ENCODE measurements at regions not wholly inside any gene's neighbourhood (a gene's known extent, or its start where the extent isn't known, plus 50 kb on each side); places are given as distances from the start of the nearest gene placed in this dataset.

DNA sequence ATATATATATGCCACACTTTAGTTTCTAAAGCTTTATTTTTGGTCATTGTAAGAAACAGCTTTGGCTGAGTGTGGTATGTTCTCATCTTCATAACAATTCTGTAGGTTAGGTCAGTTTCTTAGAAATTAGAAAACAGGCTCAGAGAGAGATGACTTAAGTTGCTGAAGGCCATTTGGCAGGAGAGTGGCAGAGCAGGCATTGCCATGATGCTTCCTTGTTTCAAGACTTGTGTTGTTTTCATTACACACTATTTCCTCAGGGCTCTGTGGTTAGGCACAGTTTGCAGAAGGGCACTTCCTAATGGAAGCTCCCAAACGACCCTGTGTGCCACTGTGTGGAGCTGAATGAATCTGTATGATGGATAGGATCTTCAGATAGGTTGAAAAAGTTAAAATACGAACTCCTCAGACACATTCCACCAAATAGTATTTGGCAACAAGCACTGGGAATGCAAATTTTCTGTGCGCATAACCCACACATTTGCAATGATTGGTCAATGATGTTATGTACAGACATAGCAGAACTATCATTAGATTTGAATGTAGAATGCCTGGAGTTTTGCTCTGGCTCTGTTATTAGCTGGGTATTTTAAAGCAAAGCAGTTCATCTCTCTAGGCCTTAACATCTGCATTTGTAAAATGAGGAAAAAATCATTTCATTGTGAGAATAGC lies 274.3 kb upstream of the HS3ST1 start:
- TF ChIP-seq, protein P1, sequence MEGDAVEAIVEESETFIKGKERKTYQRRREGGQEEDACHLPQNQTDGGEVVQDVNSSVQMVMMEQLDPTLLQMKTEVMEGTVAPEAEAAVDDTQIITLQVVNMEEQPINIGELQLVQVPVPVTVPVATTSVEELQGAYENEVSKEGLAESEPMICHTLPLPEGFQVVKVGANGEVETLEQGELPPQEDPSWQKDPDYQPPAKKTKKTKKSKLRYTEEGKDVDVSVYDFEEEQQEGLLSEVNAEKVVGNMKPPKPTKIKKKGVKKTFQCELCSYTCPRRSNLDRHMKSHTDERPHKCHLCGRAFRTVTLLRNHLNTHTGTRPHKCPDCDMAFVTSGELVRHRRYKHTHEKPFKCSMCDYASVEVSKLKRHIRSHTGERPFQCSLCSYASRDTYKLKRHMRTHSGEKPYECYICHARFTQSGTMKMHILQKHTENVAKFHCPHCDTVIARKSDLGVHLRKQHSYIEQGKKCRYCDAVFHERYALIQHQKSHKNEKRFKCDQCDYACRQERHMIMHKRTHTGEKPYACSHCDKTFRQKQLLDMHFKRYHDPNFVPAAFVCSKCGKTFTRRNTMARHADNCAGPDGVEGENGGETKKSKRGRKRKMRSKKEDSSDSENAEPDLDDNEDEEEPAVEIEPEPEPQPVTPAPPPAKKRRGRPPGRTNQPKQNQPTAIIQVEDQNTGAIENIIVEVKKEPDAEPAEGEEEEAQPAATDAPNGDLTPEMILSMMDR (IDR thresholded peaks at IDR 0.05 in 8 of 11, conservative IDR thresholded peaks at IDR 0.05 in 3 of 11): no peak
- TF ChIP-seq POLR2A (IDR thresholded peaks at IDR 0.05): no peak
